GM12864 (cell line): ENCODE measurements at regions not wholly inside any gene's neighbourhood (a gene's known extent, or its start where the extent isn't known, plus 50 kb on each side); places are given as distances from the start of the nearest gene placed in this dataset.
"Not testable (repeated sequence)": the region's sequence is repeated elsewhere in the genome, so short reads cannot be mapped to it uniquely, and the experiment has no call there.

Experiments used
- DNase-seq: peaks from one replicate; pipeline ENCODE4 v3.0.0-alpha.2; 2011; ENCODE audit warnings: low read depth
- H3K4me3 ChIP-seq: 2 replicates; pipeline ENCODE4 v1.5.1; 2011; ENCODE audit warnings: mild to moderate bottlenecking, low read depth, low read length, control low read depth
- CTCF ChIP-seq: IDR thresholded peaks from 2 replicates; pipeline ENCODE4 v1.5.1; 2011; ENCODE audit warnings: low read depth, mild to moderate bottlenecking, moderate library complexity, low read length, control low read depth, inconsistent platforms; ENCODE audit errors: missing control alignments

GRCh38 chr11:41675205-41675604 is 215.8 kb upstream of the LRRC4C start:
- no peak for DNase-seq
- TF ChIP-seq CTCF, result no peak
- no peak overlapping the region for H3K4me3 ChIP-seq

GRCh38 chr11:41713030-41713429 is 253.6 kb upstream of the LRRC4C start:
- H3K4me3 ChIP-seq, result no peak overlapping the region
- no peak for DNase-seq
- no peak for TF ChIP-seq CTCF

DNA sequence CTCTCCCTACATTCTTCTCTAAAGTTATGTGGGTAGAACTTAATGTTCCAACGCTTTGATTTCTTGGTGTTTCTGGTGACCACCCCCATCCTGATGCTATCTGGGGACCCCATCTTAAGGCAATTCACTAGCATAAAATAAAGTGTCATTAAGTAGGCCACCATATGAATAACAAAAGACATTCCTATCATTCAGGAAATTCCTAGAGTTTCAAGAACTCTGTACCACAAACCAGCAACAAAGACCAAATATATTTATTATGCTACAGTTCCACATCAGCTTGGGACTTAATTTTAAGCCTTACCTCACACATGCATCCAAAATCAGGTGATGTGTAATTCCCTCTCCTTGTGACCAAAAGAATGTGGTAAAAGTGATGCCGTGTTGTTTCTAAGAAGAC is 254.6 kb upstream of the LRRC4C start:
- TF ChIP-seq CTCF, result no peak
- DNase-seq, result no peak
- no peak overlapping the region for H3K4me3 ChIP-seq

- no peak for TF ChIP-seq CTCF
- H3K4me3 ChIP-seq, result no peak overlapping the region
- no peak for DNase-seq
Observed at GRCh38 chr11:41716862-41717261, 257.4 kb upstream of the LRRC4C start.

- no peak for TF ChIP-seq CTCF
- DNase-seq, result no peak
- H3K4me3 ChIP-seq, result no peak overlapping the region
Observed at GRCh38 chr11:41720761-41721160, 261.3 kb upstream of the LRRC4C start.

GRCh38 chr11:41728161-41728560 is 268.7 kb upstream of the LRRC4C start:
- H3K4me3 ChIP-seq, DNase-seq: not testable (repeated sequence)

DNA sequence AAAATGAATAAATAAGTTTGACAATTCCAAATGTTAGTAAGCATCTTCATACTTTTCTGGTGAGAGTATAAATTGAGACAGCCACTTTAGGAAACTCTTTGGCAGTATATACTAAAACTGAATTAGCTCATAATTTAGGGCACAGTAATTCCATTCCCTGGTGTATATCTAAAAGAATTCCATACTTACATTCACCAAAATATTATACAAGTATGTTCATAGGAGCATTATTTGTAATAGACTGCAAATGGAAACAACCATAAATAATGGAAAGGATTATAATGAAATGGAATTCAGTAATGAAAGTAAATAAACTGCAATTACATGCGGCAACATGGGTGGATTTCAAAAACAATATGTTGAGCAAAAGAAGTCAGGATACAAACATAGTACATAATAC is 315.8 kb upstream of the LRRC4C start:
- no peak for TF ChIP-seq CTCF
- no peak overlapping the region for H3K4me3 ChIP-seq

More for the DNA sequence above, 315.8 kb upstream of the LRRC4C start:
- no peak for DNase-seq
